GM23338 (cell line): ENCODE measurements at regions not wholly inside any gene's neighbourhood (a gene's known extent, or its start where the extent isn't known, plus 50 kb on each side); places are given as distances from the start of the nearest gene placed in this dataset.
"Not testable (repeated sequence)": the region's sequence is repeated elsewhere in the genome, so short reads cannot be mapped to it uniquely, and the experiment has no call there.

ENCODE experiments used
- ATAC-seq: fragments of 200-7000 bp; cut with Tn5 transposase; 3 replicates; pipeline ENCODE4 v1.9.1; 2020
- DNase-seq: peaks from one replicate; pipeline ENCODE4 v3.0.0-alpha.2; 2015; ENCODE audit warnings: low spot score
- H2AFZ ChIP-seq: fragments of 200-600 bp; sonication (generic); 2 replicates; pipeline ENCODE4 v1.8.0; 2016; ENCODE audit warnings: antibody characterized with exemption, mild to moderate bottlenecking, moderate library complexity
- H3F3A ChIP-seq: fragments of 200-600 bp; sonication (generic); replicated peaks from 2 replicates; pipeline ENCODE4 v1.8.0; 2017; ENCODE audit warnings: antibody characterized with exemption, mixed run types, low read depth
- H3K27ac ChIP-seq: fragments of 200-600 bp; sonication (generic); 2 replicates; pipeline ENCODE4 v1.6.1; 2016; ENCODE audit warnings: low read depth
- H3K27me3 ChIP-seq: fragments of 200-600 bp; sonication (generic); 2 replicates; pipeline ENCODE4 v1.8.0; 2016; ENCODE audit warnings: mild to moderate bottlenecking, mixed run types, moderate library complexity; ENCODE audit not compliant: insufficient read depth
- H3K36me3 ChIP-seq: fragments of 200-600 bp; sonication (generic); 2 replicates; pipeline ENCODE4 v1.8.0; 2016; ENCODE audit warnings: mild to moderate bottlenecking; ENCODE audit not compliant: insufficient read depth
- H3K4me1 ChIP-seq: fragments of 200-600 bp; sonication (generic); 2 replicates; pipeline ENCODE4 v1.8.0; 2016; ENCODE audit warnings: mild to moderate bottlenecking, moderate library complexity; ENCODE audit not compliant: insufficient read depth
- H3K4me2 ChIP-seq: fragments of 200-600 bp; sonication (generic); 2 replicates; pipeline ENCODE4 v1.7.1; 2017; ENCODE audit warnings: mixed run types
- H3K4me3 ChIP-seq: fragments of 200-600 bp; sonication (generic); 2 replicates; pipeline ENCODE4 v1.6.1; 2016; ENCODE audit warnings: mixed run types
- H3K79me2 ChIP-seq: fragments of 200-600 bp; sonication (generic); replicated peaks from 2 replicates; pipeline ENCODE4 v1.8.0; 2017; ENCODE audit warnings: mild to moderate bottlenecking; ENCODE audit not compliant: insufficient read depth
- H3K9me2 ChIP-seq: fragments of 200-600 bp; sonication (generic); 2 replicates; pipeline ENCODE4 v1.8.0; 2017; ENCODE audit not compliant: insufficient read depth
- H4K20me1 ChIP-seq: fragments of 200-600 bp; sonication (generic); replicated peaks from 2 replicates; pipeline ENCODE4 v1.8.0; 2017; ENCODE audit warnings: mild to moderate bottlenecking; ENCODE audit not compliant: insufficient read depth
- H3K27ac Mint-ChIP-seq: 2 replicates; pipeline ENCODE4 v1.8.0; 2020; ENCODE audit warnings: inconsistent platforms, mild to moderate bottlenecking, moderate library complexity, mixed read lengths
- H3K27me3 Mint-ChIP-seq: 3 replicates; pipeline ENCODE4 v1.8.0; 2022; ENCODE audit warnings: low read depth, mild to moderate bottlenecking, moderate library complexity, mixed read lengths, inconsistent platforms; ENCODE audit not compliant: insufficient read depth, poor library complexity
- H3K36me3 Mint-ChIP-seq: 3 replicates; pipeline ENCODE4 v1.8.0; 2021; ENCODE audit warnings: low read depth, mild to moderate bottlenecking, inconsistent platforms, moderate library complexity, mixed read lengths
- H3K4me1 Mint-ChIP-seq: 3 replicates; pipeline ENCODE4 v1.8.0; 2020; ENCODE audit warnings: mild to moderate bottlenecking, inconsistent platforms, mixed read lengths
- H3K4me3 Mint-ChIP-seq: 3 replicates; pipeline ENCODE4 v1.8.0; 2021; ENCODE audit warnings: moderate library complexity, mild to moderate bottlenecking, inconsistent platforms, mixed read lengths
- H3K9me3 Mint-ChIP-seq: 3 replicates; pipeline ENCODE4 v1.8.0; 2020; ENCODE audit warnings: moderate library complexity, mild to moderate bottlenecking, inconsistent platforms, mixed read lengths
- ETS1 ChIP-seq: IDR thresholded peaks from 2 replicates; pipeline ENCODE4 v1.6.1; 2016; ENCODE audit warnings: antibody characterized with exemption

DNA sequence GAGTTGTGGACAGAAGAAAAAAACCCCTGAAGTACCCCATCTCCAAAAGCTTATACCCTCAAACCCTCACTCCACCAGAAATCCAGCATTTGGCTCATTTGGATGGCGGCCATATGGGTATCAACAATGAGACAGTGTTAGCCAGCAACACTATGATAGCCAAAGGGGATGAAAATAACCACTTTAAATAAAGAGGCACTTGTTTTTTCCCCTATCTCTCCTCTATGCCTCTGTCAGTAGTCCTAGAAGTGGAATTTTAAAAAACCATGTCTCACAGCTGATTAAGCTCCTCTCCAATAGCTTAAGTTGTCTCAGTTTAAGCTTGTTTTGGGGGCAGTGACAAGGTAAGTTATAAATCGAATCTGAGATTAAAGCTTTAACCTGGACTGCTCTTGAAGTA lies 124.0 kb downstream of the MOSPD2 start (continued):
- no peak for TF ChIP-seq ETS1

GRCh38 chrX:14984425-14984824 lies 111.2 kb downstream of the MOSPD2 start:
- H3F3A ChIP-seq, H3K4me3 Mint-ChIP-seq, H3K27me3 Mint-ChIP-seq, H3K27ac ChIP-seq, H3K36me3 ChIP-seq, DNase-seq, ATAC-seq, H3K36me3 Mint-ChIP-seq, H3K4me1 ChIP-seq, H3K79me2 ChIP-seq, H2AFZ ChIP-seq, H3K4me2 ChIP-seq, H3K27ac Mint-ChIP-seq, H3K27me3 ChIP-seq, H3K9me2 ChIP-seq, H3K9me3 Mint-ChIP-seq, H4K20me1 ChIP-seq, H3K4me3 ChIP-seq, H3K4me1 Mint-ChIP-seq: not testable (repeated sequence)
